T-helper 17 cell (primary cell): ENCODE measurements at regions not wholly inside any gene's neighbourhood (a gene's known extent, or its start where the extent isn't known, plus 50 kb on each side); places are given as distances from the start of the nearest gene placed in this dataset.
"Not testable (repeated sequence)": the region's sequence is repeated elsewhere in the genome, so short reads cannot be mapped to it uniquely, and the experiment has no call there.

Experiments
- ATAC-seq: fragments of 150-1000 bp; cut with Tn5 transposase; 2 replicates; pipeline ENCODE4 v1.10.0; 2021; ENCODE audit warnings: mild to moderate bottlenecking, moderate library complexity
- DNase-seq, 3 donors: peaks; one replicate each; pipeline versions ENCODE4 v3.0.0 to v3.0.0-alpha.2; 2020 to 2021
- H3K9me3 ChIP-seq: one replicate; pipeline ENCODE4 v1.7.0; 2013; ENCODE audit warnings: low read length, mild to moderate bottlenecking; ENCODE audit not compliant: control insufficient read depth, poor library complexity, severe bottlenecking
- H3K27ac Mint-ChIP-seq: one replicate; pipeline ENCODE4 v1.8.0; 2022; ENCODE audit warnings: mild to moderate bottlenecking, moderate library complexity, mixed read lengths
- H3K27me3 Mint-ChIP-seq: one replicate; pipeline ENCODE4 v1.8.0; 2022; ENCODE audit warnings: mixed read lengths
- H3K36me3 Mint-ChIP-seq: one replicate; pipeline ENCODE4 v1.8.0; 2022; ENCODE audit warnings: low read depth, mixed read lengths
- H3K4me1 Mint-ChIP-seq: one replicate; pipeline ENCODE4 v1.8.0; 2022; ENCODE audit warnings: mild to moderate bottlenecking, mixed read lengths
- H3K4me3 Mint-ChIP-seq: one replicate; pipeline ENCODE4 v1.8.0; 2022; ENCODE audit warnings: mild to moderate bottlenecking, moderate library complexity, mixed read lengths

DNA sequence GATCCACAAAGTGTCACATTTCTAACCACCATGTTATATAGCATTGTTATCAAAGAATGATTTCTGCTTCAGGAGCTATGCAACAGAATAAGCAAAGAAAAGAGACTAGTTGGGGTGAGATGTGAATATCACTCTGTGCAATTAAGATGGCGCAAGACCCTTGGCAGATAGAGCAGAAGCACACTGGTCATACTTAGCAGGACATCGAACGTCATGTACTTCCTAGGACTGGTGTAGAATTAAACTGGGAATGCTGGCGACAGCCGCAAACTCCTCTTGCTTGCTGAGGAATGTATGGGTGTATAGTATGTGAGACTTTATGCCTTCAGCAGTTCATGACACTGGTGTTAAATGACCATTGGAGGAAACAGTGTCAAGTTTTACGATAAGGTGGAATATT lies 207.0 kb downstream of the LRRC70 start:
- no peaks in the 10 kb centered on the region for H3K36me3 Mint-ChIP-seq
- DNase-seq (no peak), ATAC-seq (no peak)
- no peaks in the 10 kb centered on the region for H3K9me3 ChIP-seq
- H3K27ac Mint-ChIP-seq, result no peak overlapping the region
- H3K4me3 Mint-ChIP-seq, result no peak overlapping the region
- peaks cover 3% of the 10 kb centered on the region for H3K4me1 Mint-ChIP-seq
- peaks cover 39% of the 10 kb centered on the region for H3K27me3 Mint-ChIP-seq

DNA sequence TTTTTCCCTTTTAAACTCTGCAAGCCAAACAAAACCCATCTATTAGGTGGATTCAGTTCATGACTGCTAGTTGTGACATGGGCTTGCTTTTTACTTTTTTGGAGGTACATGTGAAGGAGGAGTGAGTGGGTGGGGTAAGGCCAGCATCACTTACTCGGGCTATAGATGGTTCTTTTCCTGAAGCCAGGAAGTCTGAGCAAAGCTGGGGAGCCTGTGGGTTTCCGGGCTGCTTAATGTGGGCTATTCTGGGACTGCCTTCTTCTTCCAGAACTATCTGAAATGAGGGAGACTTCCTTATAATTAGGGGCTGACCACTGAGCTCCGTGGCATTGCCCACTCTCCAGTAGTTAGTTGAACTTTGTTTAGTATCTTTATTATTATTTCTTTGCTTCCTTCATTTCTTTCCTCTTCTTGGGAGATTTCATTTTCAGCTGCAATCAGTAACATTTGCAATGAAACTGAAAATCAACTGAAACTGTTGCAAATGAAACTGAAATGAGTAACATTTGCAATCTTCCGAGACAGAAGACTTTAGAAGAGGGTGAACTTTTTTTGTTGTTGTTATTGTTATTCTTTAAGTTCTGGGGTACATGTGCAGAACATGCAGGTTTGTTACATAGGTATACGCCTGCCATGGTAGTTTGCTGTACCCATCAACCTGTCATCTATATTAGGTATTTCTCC lies 204.9 kb downstream of the LRRC70 start:
- Mint-ChIP-seq H3K4me1 (peaks cover 5% of the 10 kb centered on the region), H3K27me3 (peaks cover 22% of the 10 kb centered on the region), H3K4me3 (no peak overlapping the region), H3K27ac (no peak overlapping the region), H3K36me3 (no peaks in the 10 kb centered on the region)
- no peak for ATAC-seq
- no peak for DNase-seq
- no peaks in the 10 kb centered on the region for H3K9me3 ChIP-seq

DNA sequence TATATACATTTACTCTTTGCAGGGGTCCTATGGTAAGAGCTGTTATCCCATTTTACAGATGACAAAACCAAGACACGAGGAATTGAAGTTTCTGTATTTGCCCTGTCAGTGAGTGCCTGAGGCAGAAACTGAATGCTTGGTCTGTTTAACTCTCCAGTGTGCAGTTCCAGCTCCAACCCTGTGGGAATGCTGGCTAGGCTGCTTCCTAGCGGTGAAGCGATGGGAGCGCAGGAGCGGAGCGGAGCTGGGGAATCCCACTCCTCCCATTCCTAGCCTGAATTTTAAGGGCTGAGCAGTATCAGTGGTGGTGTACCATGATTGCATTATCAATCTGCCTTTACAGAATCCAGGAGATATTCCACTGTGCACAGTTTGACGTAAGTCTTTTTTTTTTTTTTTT lies 202.3 kb downstream of the LRRC70 start:
- Mint-ChIP-seq H3K4me3 (no peak overlapping the region), H3K4me1 (peaks cover 2% of the 10 kb centered on the region), H3K36me3 (no peaks in the 10 kb centered on the region), H3K27ac (no peak overlapping the region), H3K27me3 (peaks cover 15% of the 10 kb centered on the region)
- DNase-seq (no peak), ATAC-seq (no peak)
- no peaks in the 10 kb centered on the region for H3K9me3 ChIP-seq

DNA sequence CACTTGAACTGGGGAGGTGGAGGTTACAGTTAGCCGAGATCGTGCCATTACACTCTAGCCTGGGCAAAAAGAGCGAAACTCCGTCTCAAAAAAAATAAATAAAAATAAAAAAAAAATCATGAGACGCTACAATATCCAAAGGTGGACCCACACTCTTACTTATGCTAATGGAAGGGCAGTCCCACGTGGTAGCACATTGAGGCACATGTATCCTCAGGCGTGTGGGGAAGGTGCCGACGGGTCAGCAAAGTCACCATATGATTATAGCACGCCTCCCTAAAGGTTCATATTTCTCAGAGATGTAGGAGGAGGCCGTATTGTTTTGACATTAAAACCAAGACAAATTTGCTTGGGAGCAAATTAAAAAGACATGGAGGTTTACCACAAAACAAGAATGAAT lies 201.6 kb downstream of the LRRC70 start:
- Mint-ChIP-seq H3K27ac (no peak overlapping the region), H3K27me3 (peaks cover 15% of the 10 kb centered on the region), H3K36me3 (no peaks in the 10 kb centered on the region), H3K4me1 (peaks cover 2% of the 10 kb centered on the region), H3K4me3 (no peak overlapping the region)
- no peak for DNase-seq
- no peaks in the 10 kb centered on the region for H3K9me3 ChIP-seq
- no peak for ATAC-seq

DNA sequence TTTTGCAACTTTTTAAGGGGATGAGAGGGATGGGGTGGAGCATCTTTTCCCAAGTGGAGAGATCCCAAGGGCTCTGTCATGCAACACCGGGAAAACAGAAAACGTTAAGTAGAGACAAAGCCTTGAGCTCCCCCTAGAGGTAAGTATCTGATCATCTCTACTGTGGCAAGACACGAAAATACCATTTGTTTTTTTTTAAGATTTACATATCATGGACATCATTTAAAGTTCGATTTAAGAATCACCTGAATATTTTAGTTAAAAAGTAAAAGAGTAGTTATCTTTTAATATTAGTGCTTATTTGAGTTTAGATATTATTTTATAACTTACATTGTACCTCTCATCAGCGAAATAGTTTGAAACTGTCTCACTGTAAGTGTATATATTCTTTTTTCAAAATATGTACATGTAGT lies 200.4 kb downstream of the LRRC70 start:
- Mint-ChIP-seq H3K27me3 (peaks cover 10% of the 10 kb centered on the region), H3K36me3 (no peaks in the 10 kb centered on the region), H3K4me3 (no peak overlapping the region), H3K27ac (no peak overlapping the region), H3K4me1 (peaks cover 2% of the 10 kb centered on the region)
- ATAC-seq (peak; percentile 59), DNase-seq (no peak)
- H3K9me3 ChIP-seq, result no peaks in the 10 kb centered on the region

DNA sequence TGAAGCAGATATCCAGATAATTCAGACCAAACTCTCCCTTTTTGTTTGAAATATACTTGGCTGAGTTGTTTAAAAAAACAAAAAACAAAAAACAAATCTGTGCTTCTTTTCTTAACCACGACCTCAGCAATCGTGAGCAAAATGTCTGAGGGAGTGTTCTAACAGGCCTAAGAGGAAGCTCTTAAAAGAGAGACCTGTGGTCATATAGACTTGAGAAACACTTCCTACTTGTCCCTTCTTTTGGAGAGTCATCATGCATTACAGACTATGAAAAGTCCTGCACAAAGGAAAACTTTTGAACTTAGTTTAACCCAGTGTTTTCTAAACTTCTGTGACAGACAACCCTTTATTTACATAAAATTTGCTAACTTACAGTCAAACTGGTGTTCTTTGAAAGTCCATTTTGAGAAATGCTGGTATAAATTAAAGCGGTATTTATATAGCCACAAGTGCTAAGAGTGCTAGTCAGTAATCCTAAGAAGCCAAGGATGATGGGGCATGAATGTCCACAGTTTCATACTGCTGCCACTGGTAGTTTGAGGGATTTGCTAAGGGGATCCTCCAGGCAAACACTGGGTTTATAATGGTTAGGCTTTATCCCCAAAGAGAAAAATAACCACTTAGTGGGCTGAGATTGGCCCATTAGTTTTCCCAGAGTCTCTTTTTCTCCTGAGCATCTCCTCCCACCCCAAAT lies 199.8 kb downstream of the LRRC70 start:
- peaks cover 10% of the 10 kb centered on the region for H3K27me3 Mint-ChIP-seq
- H3K9me3 ChIP-seq, result no peaks in the 10 kb centered on the region
- no peak for DNase-seq
- no peak overlapping the region for H3K27ac Mint-ChIP-seq
- H3K4me3 Mint-ChIP-seq, result no peak overlapping the region
- no peak for ATAC-seq
- H3K36me3 Mint-ChIP-seq, result no peaks in the 10 kb centered on the region
- peaks cover 2% of the 10 kb centered on the region for H3K4me1 Mint-ChIP-seq

DNA sequence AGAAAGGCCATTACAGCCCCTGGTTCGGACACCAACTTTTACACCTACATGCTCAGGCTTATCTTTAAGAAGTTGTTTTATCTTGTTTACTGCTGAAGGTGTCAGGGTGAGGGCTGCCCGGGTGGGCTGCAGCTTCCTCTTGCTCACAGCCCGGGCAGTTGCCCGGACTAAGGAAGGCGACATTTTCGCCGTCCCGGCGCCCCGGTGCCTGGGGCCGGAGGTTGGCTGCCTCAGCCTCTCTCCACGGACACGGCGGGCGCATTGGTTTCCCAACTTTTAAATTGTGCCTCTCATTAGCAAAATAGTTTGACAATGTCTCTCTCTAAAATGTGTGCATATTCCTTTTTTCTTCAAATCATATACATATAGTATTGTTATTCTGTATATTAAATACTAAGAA lies 198.5 kb downstream of the LRRC70 start:
- H3K27me3 Mint-ChIP-seq, H3K4me1 Mint-ChIP-seq, H3K36me3 Mint-ChIP-seq, H3K4me3 Mint-ChIP-seq, H3K9me3 ChIP-seq, DNase-seq, ATAC-seq, H3K27ac Mint-ChIP-seq: not testable (repeated sequence)

DNA sequence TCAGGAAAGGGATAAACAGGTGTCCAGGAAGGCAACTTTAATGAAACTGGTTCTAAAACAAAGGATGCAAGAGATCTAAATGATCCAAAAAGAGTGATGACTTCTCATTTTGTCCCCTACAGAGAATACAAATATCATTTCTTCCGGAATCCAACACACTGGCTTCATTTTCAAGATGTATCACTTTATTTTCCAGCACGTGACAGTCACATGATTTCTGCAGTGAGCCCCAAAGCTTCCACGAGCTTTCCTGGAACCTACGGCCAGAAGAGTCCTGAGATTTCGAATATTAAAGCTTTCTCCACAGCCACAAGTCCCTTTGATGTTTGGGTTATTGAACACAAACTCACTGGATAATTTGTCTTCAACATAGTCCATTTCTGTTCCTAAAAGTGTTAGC lies 198.0 kb downstream of the LRRC70 start:
- H3K9me3 ChIP-seq, ATAC-seq, H3K27me3 Mint-ChIP-seq, H3K4me3 Mint-ChIP-seq, DNase-seq, H3K27ac Mint-ChIP-seq, H3K36me3 Mint-ChIP-seq, H3K4me1 Mint-ChIP-seq: not testable (repeated sequence)

DNA sequence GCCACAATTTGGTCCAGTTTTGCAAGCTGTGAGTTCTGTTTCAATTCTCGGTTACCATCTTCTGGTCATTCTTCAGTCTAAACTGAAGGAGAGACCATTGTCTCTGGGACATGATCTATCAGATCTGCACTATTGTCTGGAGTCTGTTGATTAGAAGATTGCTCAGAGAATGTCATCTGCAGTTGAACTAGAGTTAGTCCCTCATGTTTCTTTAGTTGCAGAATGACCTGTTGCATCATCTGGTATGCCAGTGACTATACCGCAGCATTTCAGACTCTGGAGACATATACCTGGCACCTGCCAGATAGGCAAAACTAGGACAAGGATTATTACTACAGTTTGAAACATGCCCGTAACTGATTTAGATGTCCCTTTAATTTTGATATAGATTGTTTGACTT lies 194.8 kb downstream of the LRRC70 start:
- Mint-ChIP-seq H3K27ac (no peak overlapping the region), H3K27me3 (peaks cover 5% of the 10 kb centered on the region), H3K4me1 (no peaks in the 10 kb centered on the region), H3K36me3 (no peaks in the 10 kb centered on the region), H3K4me3 (no peak overlapping the region)
- no peak for DNase-seq
- no peaks in the 10 kb centered on the region for H3K9me3 ChIP-seq
- no peak for ATAC-seq

DNA sequence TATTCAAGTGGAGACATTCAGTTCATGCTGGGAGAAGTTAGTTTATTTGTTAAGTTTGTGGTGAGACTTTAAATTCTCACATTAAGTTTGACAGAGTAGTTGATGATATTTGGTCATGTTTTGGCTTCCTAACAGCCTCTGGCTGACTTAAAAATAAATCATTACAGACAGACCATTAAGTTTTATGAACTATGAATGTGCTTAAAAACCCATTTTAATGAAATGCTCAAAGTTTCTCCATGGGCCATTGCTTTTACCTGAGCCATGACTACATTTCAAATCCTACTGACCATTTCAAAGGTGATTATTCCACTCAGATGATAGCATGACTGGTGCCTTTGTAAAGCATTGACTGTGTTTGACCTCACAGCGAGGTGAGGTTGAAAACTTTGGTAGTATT lies 192.7 kb downstream of the LRRC70 start:
- Mint-ChIP-seq H3K4me3 (no peak overlapping the region), H3K4me1 (no peaks in the 10 kb centered on the region), H3K27ac (no peak overlapping the region), H3K36me3 (no peaks in the 10 kb centered on the region), H3K27me3 (peaks cover 5% of the 10 kb centered on the region)
- no peak for DNase-seq
- ATAC-seq, result no peak
- H3K9me3 ChIP-seq, result no peaks in the 10 kb centered on the region

DNA sequence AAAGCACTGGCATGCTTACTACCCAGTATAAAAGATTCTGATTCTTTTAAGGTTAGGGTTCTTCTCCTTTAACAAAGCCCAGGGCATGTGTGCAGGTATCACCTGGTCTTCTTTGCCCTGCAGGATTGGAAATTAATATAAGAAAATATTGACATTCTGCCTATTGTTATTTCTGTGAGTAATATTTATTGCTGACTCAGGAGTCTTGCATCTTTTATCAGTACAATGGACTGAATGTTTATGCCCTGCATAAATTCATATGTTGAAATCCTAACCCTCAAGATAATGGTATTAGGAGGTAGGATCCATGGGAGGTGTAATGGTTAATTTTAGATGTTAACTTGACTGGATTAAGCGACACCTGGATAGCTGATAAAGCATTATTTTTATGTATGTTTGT lies 189.0 kb downstream of the LRRC70 start:
- peaks cover 14% of the 10 kb centered on the region for H3K27me3 Mint-ChIP-seq
- DNase-seq (no peak), ATAC-seq (no peak)
- no peak overlapping the region for H3K27ac Mint-ChIP-seq
- no peak overlapping the region for H3K4me3 Mint-ChIP-seq
- no peaks in the 10 kb centered on the region for H3K36me3 Mint-ChIP-seq
- peaks cover 3% of the 10 kb centered on the region for H3K4me1 Mint-ChIP-seq
- H3K9me3 ChIP-seq, result no peaks in the 10 kb centered on the region

DNA sequence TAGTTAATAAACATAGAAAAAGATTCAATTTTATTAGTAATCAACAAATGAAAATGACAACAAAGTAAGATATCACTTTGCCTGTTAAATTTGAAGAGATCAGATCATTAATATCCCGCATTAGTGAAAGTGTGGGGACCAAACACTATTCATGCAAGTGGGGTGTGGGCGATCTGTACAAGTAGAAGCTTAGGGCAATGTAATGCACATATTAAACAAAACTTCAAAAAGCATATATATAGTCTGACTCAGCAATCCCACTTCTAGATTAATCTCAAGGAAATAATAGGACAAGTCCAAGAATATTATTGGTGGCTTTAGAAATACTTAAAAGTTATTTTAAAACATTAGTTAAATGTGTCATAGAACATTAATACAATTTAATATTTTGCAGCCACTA lies 188.5 kb downstream of the LRRC70 start:
- ATAC-seq (no peak), DNase-seq (no peak)
- Mint-ChIP-seq H3K27me3 (peaks cover 14% of the 10 kb centered on the region), H3K4me1 (peaks cover 3% of the 10 kb centered on the region), H3K4me3 (no peak overlapping the region), H3K27ac (no peak overlapping the region), H3K36me3 (no peaks in the 10 kb centered on the region)
- no peaks in the 10 kb centered on the region for H3K9me3 ChIP-seq

DNA sequence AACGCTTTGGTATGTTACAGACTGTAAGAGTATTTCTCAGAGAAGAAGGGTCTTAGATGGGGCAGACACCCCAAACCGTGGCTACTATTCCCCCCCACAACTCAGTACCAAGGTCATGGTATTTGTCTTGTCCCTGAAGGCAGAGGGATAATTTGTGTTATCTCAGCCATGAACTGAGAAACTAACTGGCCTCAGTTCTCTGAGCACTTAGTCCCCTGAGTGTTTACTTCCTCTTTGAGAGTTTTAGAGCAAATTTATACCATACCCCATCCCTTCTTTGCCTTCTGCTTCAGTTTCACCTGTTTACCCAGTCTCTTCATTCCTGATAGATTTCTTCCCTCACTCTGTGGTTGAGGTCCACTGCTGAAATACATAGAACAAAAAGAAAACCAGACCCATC lies 183.9 kb downstream of the LRRC70 start:
- Mint-ChIP-seq H3K27me3 (peaks cover 9% of the 10 kb centered on the region), H3K27ac (no peak overlapping the region), H3K4me1 (peaks cover 3% of the 10 kb centered on the region), H3K36me3 (no peaks in the 10 kb centered on the region), H3K4me3 (no peak overlapping the region)
- H3K9me3 ChIP-seq, result no peaks in the 10 kb centered on the region
- no peak for DNase-seq
- ATAC-seq, result no peak

DNA sequence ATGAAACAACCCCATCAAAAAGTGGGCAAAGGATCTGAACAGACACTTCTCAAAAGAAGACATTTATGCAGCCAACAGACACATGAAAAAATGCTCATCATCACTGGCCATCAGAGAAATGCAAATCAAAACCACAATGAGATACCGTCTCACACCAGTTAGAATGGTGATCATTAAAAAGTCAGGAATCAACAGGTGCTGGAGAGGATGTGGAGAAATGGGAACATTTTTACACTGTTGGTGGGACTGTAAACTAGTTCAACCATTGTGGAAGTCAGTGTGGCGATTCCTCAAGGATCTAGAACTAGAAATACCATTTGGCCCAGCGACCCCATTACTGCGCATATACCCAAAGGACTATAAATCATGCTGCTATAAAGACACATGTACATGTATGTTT lies 179.1 kb downstream of the LRRC70 start:
- H3K4me3 Mint-ChIP-seq, ATAC-seq, H3K9me3 ChIP-seq, H3K27me3 Mint-ChIP-seq, H3K4me1 Mint-ChIP-seq, H3K36me3 Mint-ChIP-seq, DNase-seq, H3K27ac Mint-ChIP-seq: not testable (repeated sequence)
